WTC11 (cell line): ENCODE measurements at regions not wholly inside any gene's neighbourhood (a gene's known extent, or its start where the extent isn't known, plus 50 kb on each side); places are given as distances from the start of the nearest gene placed in this dataset.

Experiments
- ATAC-seq: fragments of 200-7000 bp; cut with Tn5 transposase; 2 replicates; pipeline ENCODE4 v1.10.0; 2021; ENCODE audit warnings: mild to moderate bottlenecking, moderate library complexity
- CTCF ChIA-PET: fragments of 300-600 bp; sonication (Branson Sonifier 250); formaldehyde crosslinking; loops from one replicate; lab custom pipeline; 2021; ENCODE audit warnings: antibody characterized with exemption; lab: Charles Lee
- POLR2A ChIA-PET: fragments of 350-600 bp; sonication (Branson Sonifier 250); formaldehyde crosslinking; loops from one replicate; lab custom pipeline; 2021; ENCODE audit warnings: antibody characterized with exemption; lab: Charles Lee
- DNase-seq: peaks from one replicate; pipeline ENCODE4 v3.0.0; 2021; ENCODE audit warnings: low spot score
- H3K27ac Mint-ChIP-seq: 2 replicates; pipeline ENCODE4 v1.8.0; 2021; ENCODE audit warnings: mixed read lengths
- H3K27me3 Mint-ChIP-seq: 2 replicates; pipeline ENCODE4 v1.8.0; 2021; ENCODE audit warnings: low read depth, mild to moderate bottlenecking, moderate library complexity, mixed read lengths
- H3K36me3 Mint-ChIP-seq: 2 replicates; pipeline ENCODE4 v1.8.0; 2021; ENCODE audit warnings: mixed read lengths
- H3K4me1 Mint-ChIP-seq: 2 replicates; pipeline ENCODE4 v1.8.0; 2022; ENCODE audit warnings: mixed read lengths
- H3K4me3 Mint-ChIP-seq: 2 replicates; pipeline ENCODE4 v1.8.0; 2021; ENCODE audit warnings: mild to moderate bottlenecking, moderate library complexity, mixed read lengths
- H3K9me3 Mint-ChIP-seq: 2 replicates; pipeline ENCODE4 v1.8.0; 2021; ENCODE audit warnings: mixed read lengths
- E2F4 ChIP-seq: sonication (generic); formaldehyde crosslinking; IDR thresholded peaks from 2 replicates; pipeline ENCODE4 v1.8.1; 2022; ENCODE audit warnings: low read depth, mild to moderate bottlenecking, moderate library complexity, missing genetic modification reagents, borderline replicate concordance
- ELF4 ChIP-seq: sonication (generic); formaldehyde crosslinking; IDR thresholded peaks from 2 replicates; pipeline ENCODE4 v1.8.1; 2022; ENCODE audit warnings: low read depth, mild to moderate bottlenecking, moderate library complexity, missing genetic modification reagents
- MAX ChIP-seq: sonication (generic); formaldehyde crosslinking; IDR thresholded peaks from 2 replicates; pipeline ENCODE4 v1.8.0; 2022; ENCODE audit warnings: mild to moderate bottlenecking, missing genetic modification reagents
- MYBL2 ChIP-seq: sonication (generic); formaldehyde crosslinking; IDR thresholded peaks from 2 replicates; pipeline ENCODE4 v1.8.1; 2023; ENCODE audit warnings: mild to moderate bottlenecking, moderate library complexity, missing genetic modification reagents
- NR1H2 ChIP-seq: sonication (generic); formaldehyde crosslinking; IDR thresholded peaks from 2 replicates; pipeline ENCODE4 v1.9.0; 2021; ENCODE audit warnings: mild to moderate bottlenecking, moderate library complexity, missing genetic modification reagents
- PREB ChIP-seq: sonication (generic); formaldehyde crosslinking; IDR thresholded peaks from 2 replicates; pipeline ENCODE4 v1.8.1; 2022; ENCODE audit warnings: mild to moderate bottlenecking, missing genetic modification reagents, moderate library complexity, borderline replicate concordance
- RORB ChIP-seq: fragments of 250-450 bp; sonication (Bioruptor Pico); IDR thresholded peaks from 2 replicates; pipeline ENCODE4 v1.9.0; 2021; ENCODE audit warnings: mild to moderate bottlenecking
- SMAD3 ChIP-seq: sonication (generic); formaldehyde crosslinking; IDR thresholded peaks from 2 replicates; pipeline ENCODE4 v1.8.0; 2022; ENCODE audit warnings: missing genetic modification reagents, mild to moderate bottlenecking, borderline replicate concordance
- TEAD1 ChIP-seq: sonication (generic); formaldehyde crosslinking; IDR thresholded peaks from 2 replicates; pipeline ENCODE4 v1.8.0; 2022; ENCODE audit warnings: mild to moderate bottlenecking, missing genetic modification reagents
- ZBTB21 ChIP-seq: sonication (generic); formaldehyde crosslinking; IDR thresholded peaks from 2 replicates; pipeline ENCODE4 v1.8.1; 2023; ENCODE audit warnings: mild to moderate bottlenecking, missing genetic modification reagents, borderline replicate concordance
- ZNF232 ChIP-seq: sonication (generic); formaldehyde crosslinking; IDR thresholded peaks from 2 replicates; pipeline ENCODE4 v1.8.0; 2022; ENCODE audit warnings: mild to moderate bottlenecking, missing genetic modification reagents
- ZNF281 ChIP-seq: sonication (generic); formaldehyde crosslinking; IDR thresholded peaks from 2 replicates; pipeline ENCODE4 v1.8.0; 2023; ENCODE audit warnings: mild to moderate bottlenecking, missing genetic modification reagents
- ZNF317 ChIP-seq: sonication (generic); formaldehyde crosslinking; IDR thresholded peaks from 2 replicates; pipeline ENCODE4 v1.8.1; 2023; ENCODE audit warnings: low read depth, mild to moderate bottlenecking, moderate library complexity, missing genetic modification reagents, borderline replicate concordance
- ZNF671 ChIP-seq: fragments of 250-450 bp; sonication (Bioruptor Pico); IDR thresholded peaks from 2 replicates; pipeline ENCODE4 v1.8.0; 2021; ENCODE audit warnings: mild to moderate bottlenecking
- ZSCAN18 ChIP-seq: fragments of 250-450 bp; sonication (Bioruptor Pico); IDR thresholded peaks from 2 replicates; pipeline ENCODE4 v2.1.2; 2022; ENCODE audit warnings: mild to moderate bottlenecking, moderate library complexity
- TF ChIP-seq, protein P1 (sequence below): fragments of 250-450 bp; sonication (Bioruptor Pico); conservative IDR thresholded peaks from 2 replicates; pipeline ENCODE4 v1.9.0; 2021; ENCODE audit warnings: mild to moderate bottlenecking
- TF ChIP-seq, protein P2 (sequence below): sonication (generic); formaldehyde crosslinking; conservative IDR thresholded peaks from 2 replicates; pipeline ENCODE4 v1.8.1; 2023; ENCODE audit warnings: mild to moderate bottlenecking, low read depth, missing genetic modification reagents, moderate library complexity
- TF ChIP-seq, protein P3 (sequence below): sonication (generic); formaldehyde crosslinking; IDR thresholded peaks from 2 replicates; pipeline ENCODE4 v1.8.1; 2023; ENCODE audit warnings: mild to moderate bottlenecking, missing genetic modification reagents, moderate library complexity
- TF ChIP-seq, protein P4 (sequence below): fragments of 250-450 bp; sonication (Bioruptor Pico); IDR thresholded peaks from 2 replicates; pipeline ENCODE4 v1.9.0; 2021; ENCODE audit warnings: mild to moderate bottlenecking
- TF ChIP-seq, protein P5 (sequence below): fragments of 250-450 bp; sonication (Bioruptor Pico); IDR thresholded peaks from 2 replicates; pipeline ENCODE4 v1.8.0; 2021; ENCODE audit warnings: mild to moderate bottlenecking

DNA sequence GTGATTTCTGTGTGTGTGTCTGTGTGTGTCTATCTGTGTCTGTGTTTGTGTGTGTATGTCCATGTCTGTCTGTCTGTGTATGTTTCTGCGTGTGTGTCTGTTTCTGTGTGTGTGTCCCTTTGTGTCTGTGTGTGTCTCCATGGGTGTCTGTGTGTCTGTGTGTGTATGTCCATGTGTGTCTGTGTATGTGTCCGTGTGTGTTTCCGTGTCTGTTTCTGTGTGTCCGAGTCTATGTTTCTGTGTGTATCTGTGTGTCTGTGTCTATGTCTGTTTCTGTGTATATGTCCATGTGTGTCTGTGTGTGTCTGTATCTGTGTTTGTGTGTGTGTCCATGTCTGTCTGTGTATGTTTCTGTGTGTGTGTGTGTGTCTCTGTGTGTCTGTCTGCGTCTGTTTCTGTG is 276.3 kb upstream of the SOX1 start (continued):
- TF ChIP-seq, protein P1, sequence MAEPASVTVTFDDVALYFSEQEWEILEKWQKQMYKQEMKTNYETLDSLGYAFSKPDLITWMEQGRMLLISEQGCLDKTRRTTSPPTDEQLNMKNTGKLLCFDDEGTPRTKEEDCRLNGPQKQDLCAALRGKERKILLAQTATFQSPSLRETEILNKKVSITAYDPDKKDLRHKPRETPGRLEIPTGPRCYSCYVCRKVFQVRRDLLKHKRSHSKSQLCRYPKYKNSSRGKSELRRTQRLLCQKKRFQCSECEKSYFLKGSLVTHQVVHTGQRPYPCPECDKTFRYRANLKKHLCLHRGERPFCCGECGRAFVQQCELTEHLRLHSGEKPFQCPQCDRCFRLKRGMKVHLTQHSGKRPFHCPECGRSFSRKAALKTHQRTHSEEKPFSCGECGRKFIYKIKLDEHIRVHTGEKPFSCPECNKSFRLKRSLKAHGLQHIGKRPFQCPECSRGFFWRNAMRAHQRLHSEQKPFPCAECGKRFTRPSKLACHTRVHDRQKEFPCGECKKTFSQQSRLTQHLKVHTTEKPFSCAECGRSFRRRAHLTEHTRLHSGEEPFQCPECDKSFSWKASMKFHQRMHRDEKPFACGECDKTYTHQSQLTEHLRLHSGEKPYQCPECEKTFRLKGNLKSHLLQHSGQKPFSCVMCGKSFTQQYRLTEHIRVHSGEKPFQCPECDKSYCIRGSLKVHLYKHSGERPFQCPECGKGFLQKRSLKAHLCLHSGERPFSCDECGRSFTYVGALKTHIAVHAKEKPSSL, result no peak
- no peak for TF ChIP-seq MYBL2
- no peak for TF ChIP-seq SMAD3 (CRISPR knock-in tag)
- TF ChIP-seq PREB (CRISPR knock-in tag), result no peak
- TF ChIP-seq, protein P2, sequence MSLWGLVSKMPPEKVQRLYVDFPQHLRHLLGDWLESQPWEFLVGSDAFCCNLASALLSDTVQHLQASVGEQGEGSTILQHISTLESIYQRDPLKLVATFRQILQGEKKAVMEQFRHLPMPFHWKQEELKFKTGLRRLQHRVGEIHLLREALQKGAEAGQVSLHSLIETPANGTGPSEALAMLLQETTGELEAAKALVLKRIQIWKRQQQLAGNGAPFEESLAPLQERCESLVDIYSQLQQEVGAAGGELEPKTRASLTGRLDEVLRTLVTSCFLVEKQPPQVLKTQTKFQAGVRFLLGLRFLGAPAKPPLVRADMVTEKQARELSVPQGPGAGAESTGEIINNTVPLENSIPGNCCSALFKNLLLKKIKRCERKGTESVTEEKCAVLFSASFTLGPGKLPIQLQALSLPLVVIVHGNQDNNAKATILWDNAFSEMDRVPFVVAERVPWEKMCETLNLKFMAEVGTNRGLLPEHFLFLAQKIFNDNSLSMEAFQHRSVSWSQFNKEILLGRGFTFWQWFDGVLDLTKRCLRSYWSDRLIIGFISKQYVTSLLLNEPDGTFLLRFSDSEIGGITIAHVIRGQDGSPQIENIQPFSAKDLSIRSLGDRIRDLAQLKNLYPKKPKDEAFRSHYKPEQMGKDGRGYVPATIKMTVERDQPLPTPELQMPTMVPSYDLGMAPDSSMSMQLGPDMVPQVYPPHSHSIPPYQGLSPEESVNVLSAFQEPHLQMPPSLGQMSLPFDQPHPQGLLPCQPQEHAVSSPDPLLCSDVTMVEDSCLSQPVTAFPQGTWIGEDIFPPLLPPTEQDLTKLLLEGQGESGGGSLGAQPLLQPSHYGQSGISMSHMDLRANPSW (CRISPR knock-in tag), result no peak
- TF ChIP-seq, protein P3, sequence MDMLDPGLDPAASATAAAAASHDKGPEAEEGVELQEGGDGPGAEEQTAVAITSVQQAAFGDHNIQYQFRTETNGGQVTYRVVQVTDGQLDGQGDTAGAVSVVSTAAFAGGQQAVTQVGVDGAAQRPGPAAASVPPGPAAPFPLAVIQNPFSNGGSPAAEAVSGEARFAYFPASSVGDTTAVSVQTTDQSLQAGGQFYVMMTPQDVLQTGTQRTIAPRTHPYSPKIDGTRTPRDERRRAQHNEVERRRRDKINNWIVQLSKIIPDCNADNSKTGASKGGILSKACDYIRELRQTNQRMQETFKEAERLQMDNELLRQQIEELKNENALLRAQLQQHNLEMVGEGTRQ (CRISPR knock-in tag), result no peak
- no peak for TF ChIP-seq ZBTB21 (CRISPR knock-in tag)
- TF ChIP-seq ZNF671 (CRISPR knock-in tag), result no peak
- TF ChIP-seq ZSCAN18 (CRISPR knock-in tag), result no peak
- TF ChIP-seq ELF4 (CRISPR knock-in tag), result no peak
- TF ChIP-seq, protein P4, sequence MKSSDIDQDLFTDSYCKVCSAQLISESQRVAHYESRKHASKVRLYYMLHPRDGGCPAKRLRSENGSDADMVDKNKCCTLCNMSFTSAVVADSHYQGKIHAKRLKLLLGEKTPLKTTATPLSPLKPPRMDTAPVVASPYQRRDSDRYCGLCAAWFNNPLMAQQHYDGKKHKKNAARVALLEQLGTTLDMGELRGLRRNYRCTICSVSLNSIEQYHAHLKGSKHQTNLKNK, result no peak
- TF ChIP-seq TEAD1, result no peak

DNA sequence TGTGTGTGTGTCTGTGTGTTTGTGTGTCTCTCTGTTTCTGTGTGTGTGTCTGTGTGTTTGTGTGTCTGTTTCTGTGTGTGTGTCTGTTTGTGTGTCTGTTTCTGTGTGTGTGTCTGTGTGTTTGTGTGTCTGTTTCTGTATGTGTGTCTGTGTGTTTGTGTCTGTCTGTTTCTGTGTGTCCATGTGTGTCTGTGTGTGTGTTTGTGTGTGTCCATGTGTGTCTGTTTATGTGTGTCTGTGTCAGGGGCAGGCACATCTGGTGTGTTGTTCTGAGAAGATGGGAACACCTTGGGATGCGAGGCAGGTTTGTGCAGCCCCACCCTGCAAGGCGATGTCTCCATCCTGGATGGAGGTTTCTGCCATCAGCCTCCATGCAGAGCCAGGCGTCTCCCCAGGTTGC is 275.8 kb upstream of the SOX1 start:
- no peak overlapping the region for H3K4me3 Mint-ChIP-seq
- CTCF ChIA-PET, result no interaction called here
- H3K9me3 Mint-ChIP-seq, result no peaks in the 10 kb centered on the region
- DNase-seq, result no peak
- no peak for ATAC-seq
- no peaks in the 10 kb centered on the region for H3K4me1 Mint-ChIP-seq
- H3K36me3 Mint-ChIP-seq, result no peaks in the 10 kb centered on the region
- POLR2A ChIA-PET, result no interaction called here
- no peaks in the 10 kb centered on the region for H3K27me3 Mint-ChIP-seq
- H3K27ac Mint-ChIP-seq, result no peak overlapping the region
- TF ChIP-seq E2F4 (CRISPR knock-in tag), result no peak
- no peak for TF ChIP-seq NR1H2 (CRISPR knock-in tag)
- TF ChIP-seq ZNF671 (CRISPR knock-in tag), result no peak
- TF ChIP-seq RORB (CRISPR knock-in tag), result no peak
- TF ChIP-seq, protein P5, sequence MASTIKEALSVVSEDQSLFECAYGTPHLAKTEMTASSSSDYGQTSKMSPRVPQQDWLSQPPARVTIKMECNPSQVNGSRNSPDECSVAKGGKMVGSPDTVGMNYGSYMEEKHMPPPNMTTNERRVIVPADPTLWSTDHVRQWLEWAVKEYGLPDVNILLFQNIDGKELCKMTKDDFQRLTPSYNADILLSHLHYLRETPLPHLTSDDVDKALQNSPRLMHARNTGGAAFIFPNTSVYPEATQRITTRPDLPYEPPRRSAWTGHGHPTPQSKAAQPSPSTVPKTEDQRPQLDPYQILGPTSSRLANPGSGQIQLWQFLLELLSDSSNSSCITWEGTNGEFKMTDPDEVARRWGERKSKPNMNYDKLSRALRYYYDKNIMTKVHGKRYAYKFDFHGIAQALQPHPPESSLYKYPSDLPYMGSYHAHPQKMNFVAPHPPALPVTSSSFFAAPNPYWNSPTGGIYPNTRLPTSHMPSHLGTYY (CRISPR knock-in tag), result no peak
- no peak for TF ChIP-seq ZNF232 (CRISPR knock-in tag)
- no peak for TF ChIP-seq ZNF317 (CRISPR knock-in tag)
- TF ChIP-seq TEAD1, result no peak
- no peak for TF ChIP-seq ZNF281 (CRISPR knock-in tag)
- no peak for TF ChIP-seq MAX (CRISPR knock-in tag)
